ENCODE measurements at regions not wholly inside any gene's neighbourhood (a gene's known extent, or its start where the extent isn't known, plus 50 kb on each side); places are given as distances from the start of the nearest gene placed in this dataset.

DNA sequence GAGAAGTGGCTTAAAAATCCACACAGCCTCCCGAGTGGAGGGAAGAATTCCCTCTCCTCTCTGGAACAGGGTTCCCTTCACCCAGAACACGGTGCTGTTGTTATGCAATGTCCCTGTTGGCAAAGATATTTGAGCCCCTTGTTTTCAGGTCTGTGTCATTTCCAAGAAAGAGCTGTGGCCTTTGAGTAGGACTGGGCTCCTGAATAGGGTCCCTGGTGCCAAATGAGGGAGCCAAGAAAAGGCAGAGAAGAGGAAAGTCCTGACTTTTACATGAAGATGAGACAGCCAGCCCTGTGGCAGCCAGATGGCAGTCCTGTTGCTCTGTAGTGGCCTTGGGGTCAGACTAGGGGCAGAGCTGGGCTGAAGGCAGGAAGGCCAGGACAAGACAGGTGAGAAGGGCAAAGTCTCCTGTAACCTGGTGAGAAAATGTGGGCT lies 51.2 kb upstream of the ELF5 start:
- TF ChIP-seq, protein P1, sequence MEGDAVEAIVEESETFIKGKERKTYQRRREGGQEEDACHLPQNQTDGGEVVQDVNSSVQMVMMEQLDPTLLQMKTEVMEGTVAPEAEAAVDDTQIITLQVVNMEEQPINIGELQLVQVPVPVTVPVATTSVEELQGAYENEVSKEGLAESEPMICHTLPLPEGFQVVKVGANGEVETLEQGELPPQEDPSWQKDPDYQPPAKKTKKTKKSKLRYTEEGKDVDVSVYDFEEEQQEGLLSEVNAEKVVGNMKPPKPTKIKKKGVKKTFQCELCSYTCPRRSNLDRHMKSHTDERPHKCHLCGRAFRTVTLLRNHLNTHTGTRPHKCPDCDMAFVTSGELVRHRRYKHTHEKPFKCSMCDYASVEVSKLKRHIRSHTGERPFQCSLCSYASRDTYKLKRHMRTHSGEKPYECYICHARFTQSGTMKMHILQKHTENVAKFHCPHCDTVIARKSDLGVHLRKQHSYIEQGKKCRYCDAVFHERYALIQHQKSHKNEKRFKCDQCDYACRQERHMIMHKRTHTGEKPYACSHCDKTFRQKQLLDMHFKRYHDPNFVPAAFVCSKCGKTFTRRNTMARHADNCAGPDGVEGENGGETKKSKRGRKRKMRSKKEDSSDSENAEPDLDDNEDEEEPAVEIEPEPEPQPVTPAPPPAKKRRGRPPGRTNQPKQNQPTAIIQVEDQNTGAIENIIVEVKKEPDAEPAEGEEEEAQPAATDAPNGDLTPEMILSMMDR (IDR thresholded peaks at IDR 0.05), result no peak
- no peak for TF ChIP-seq POLR2A (IDR thresholded peaks at IDR 0.05)

All from gastroesophageal sphincter (tissue), 3 donors.